HG03457 (cell line): ENCODE measurements at regions not wholly inside any gene's neighbourhood (a gene's known extent, or its start where the extent isn't known, plus 50 kb on each side); places are given as distances from the start of the nearest gene placed in this dataset.
"Not testable (repeated sequence)": the region's sequence is repeated elsewhere in the genome, so short reads cannot be mapped to it uniquely, and the experiment has no call there.

Experiments
- ATAC-seq: cut with Tn5 transposase; IDR thresholded peaks from one replicate; pipeline ENCODE4 v1.9.1; 2021; ENCODE audit warnings: moderate number of reproducible peaks; ENCODE audit not compliant: unreplicated experiment

GRCh38 chr4:117014236-117014635 lies 71.1 kb downstream of the TRAM1L1 start:
- ATAC-seq: no peak

GRCh38 chr4:117010671-117011070 lies 74.7 kb downstream of the TRAM1L1 start:
- ATAC-seq: no peak

GRCh38 chr4:117001077-117001476 lies 84.3 kb downstream of the TRAM1L1 start:
- ATAC-seq: no peak

GRCh38 chr4:116982656-116983055 lies 102.7 kb downstream of the TRAM1L1 start:
- no peak for ATAC-seq

GRCh38 chr4:116980436-116980835 lies 104.9 kb downstream of the TRAM1L1 start:
- ATAC-seq: not testable (repeated sequence)

GRCh38 chr4:116959045-116959444 lies 126.3 kb downstream of the TRAM1L1 start:
- ATAC-seq: no peak

GRCh38 chr4:116953947-116954346 lies 131.4 kb downstream of the TRAM1L1 start:
- ATAC-seq: no peak

GRCh38 chr4:116952530-116953136 lies 132.7 kb downstream of the TRAM1L1 start:
- no peak for ATAC-seq

- no peak for ATAC-seq
Measured at GRCh38 chr4:116949856-116950255, 135.5 kb downstream of the TRAM1L1 start.

- ATAC-seq: no peak
Measured at GRCh38 chr4:116942315-116942714, 143.1 kb downstream of the TRAM1L1 start.

GRCh38 chr4:116930329-116930728 lies 155.0 kb downstream of the TRAM1L1 start:
- no peak for ATAC-seq

GRCh38 chr4:116926631-116927295 lies 158.6 kb downstream of the TRAM1L1 start:
- ATAC-seq: no peak

GRCh38 chr4:116925900-116926457 lies 159.4 kb downstream of the TRAM1L1 start:
- no peak for ATAC-seq

GRCh38 chr4:116923389-116923788 lies 162.0 kb downstream of the TRAM1L1 start:
- no peak for ATAC-seq

- ATAC-seq: no peak
Measured at GRCh38 chr4:116913451-116913850, 171.9 kb downstream of the TRAM1L1 start.

- no peak for ATAC-seq
Measured at GRCh38 chr4:116906758-116907157, 178.6 kb downstream of the TRAM1L1 start.

GRCh38 chr4:116899561-116899960 lies 185.8 kb downstream of the TRAM1L1 start:
- no peak for ATAC-seq

GRCh38 chr4:116885579-116885978 lies 199.8 kb downstream of the TRAM1L1 start:
- no peak for ATAC-seq

GRCh38 chr4:116882503-116882902 lies 202.9 kb downstream of the TRAM1L1 start:
- ATAC-seq: no peak

- peak; percentile 93 for ATAC-seq
Measured at GRCh38 chr4:116881077-116881476, 204.3 kb downstream of the TRAM1L1 start.

- ATAC-seq: peak; percentile 61
Measured at GRCh38 chr4:116880625-116881024, 204.8 kb downstream of the TRAM1L1 start.

- no peak for ATAC-seq
Measured at GRCh38 chr4:116878280-116878679, 207.1 kb downstream of the TRAM1L1 start.
